Endodermal cell (in vitro differentiated cells): ENCODE measurements at regions not wholly inside any gene's neighbourhood (a gene's known extent, or its start where the extent isn't known, plus 50 kb on each side); places are given as distances from the start of the nearest gene placed in this dataset.

ENCODE experiments used
- DNase-seq: peaks from one replicate; pipeline ENCODE4 v3.0.0-alpha.2; 2017
- H3K27ac ChIP-seq: 2 replicates; pipeline ENCODE4 v1.5.1; 2013; ENCODE audit warnings: mild to moderate bottlenecking, low read depth, low read length, moderate library complexity
- H3K27me3 ChIP-seq: 2 replicates; pipeline ENCODE4 v1.6.1; 2013; ENCODE audit warnings: mild to moderate bottlenecking, low read length, moderate library complexity; ENCODE audit not compliant: insufficient read depth, control insufficient read depth, poor library complexity, severe bottlenecking
- H3K36me3 ChIP-seq: 2 replicates; pipeline ENCODE4 v1.7.0; 2013; ENCODE audit warnings: mild to moderate bottlenecking, low read length, moderate library complexity; ENCODE audit not compliant: control insufficient read depth, insufficient read depth
- H3K4me1 ChIP-seq: one replicate; pipeline ENCODE4 v1.7.0; 2013; ENCODE audit warnings: low read length; ENCODE audit not compliant: control insufficient read depth, insufficient read depth
- H3K4me3 ChIP-seq: 2 replicates; pipeline ENCODE4 v1.5.1; 2013; ENCODE audit warnings: mild to moderate bottlenecking, low read length, moderate library complexity
- H3K9ac ChIP-seq: 2 replicates; pipeline ENCODE4 v1.6.1; 2013; ENCODE audit warnings: mild to moderate bottlenecking, low read length, moderate library complexity; ENCODE audit not compliant: poor library complexity, severe bottlenecking; ENCODE audit errors: extremely low read depth
- H3K9me3 ChIP-seq: 2 replicates; pipeline ENCODE4 v1.6.1; 2013; ENCODE audit warnings: mild to moderate bottlenecking, low read length, moderate library complexity; ENCODE audit not compliant: control insufficient read depth
- H3K27ac Mint-ChIP-seq: 2 replicates; pipeline ENCODE4 v1.8.0; 2020; ENCODE audit warnings: mixed read lengths
- H3K27me3 Mint-ChIP-seq: 2 replicates; pipeline ENCODE4 v1.8.0; 2021; ENCODE audit warnings: mild to moderate bottlenecking, mixed read lengths; ENCODE audit not compliant: insufficient read depth
- H3K36me3 Mint-ChIP-seq: 2 replicates; pipeline ENCODE4 v1.8.0; 2020; ENCODE audit warnings: low read depth, mixed read lengths
- H3K4me1 Mint-ChIP-seq: 2 replicates; pipeline ENCODE4 v1.8.0; 2020; ENCODE audit warnings: mixed read lengths
- H3K4me3 Mint-ChIP-seq: 2 replicates; pipeline ENCODE4 v1.8.0; 2020; ENCODE audit warnings: mild to moderate bottlenecking, moderate library complexity, mixed read lengths
- H3K9me3 Mint-ChIP-seq: 2 replicates; pipeline ENCODE4 v1.8.0; 2020; ENCODE audit warnings: mild to moderate bottlenecking, mixed read lengths
- WGBS, 2 experiments: methylation state at CpG; one replicate each; pipeline versions ENCODE4 v1.1.5 to v1.1.7; 2013; ENCODE audit warnings: missing lambda C conversion rate in 2 of 2, mixed read lengths in 1 of 2; ENCODE audit not compliant: insufficient coverage in 1 of 2, insufficient read length in 1 of 2; 5-methylcytosine and 5-hydroxymethylcytosine counted together
- TF ChIP-seq, protein P1 (sequence below): fragments of 200-600 bp; sonication (generic); conservative IDR thresholded peaks from 2 replicates; pipeline ENCODE4 v1.5.0; 2021; ENCODE audit warnings: antibody characterized with exemption, mild to moderate bottlenecking

DNA sequence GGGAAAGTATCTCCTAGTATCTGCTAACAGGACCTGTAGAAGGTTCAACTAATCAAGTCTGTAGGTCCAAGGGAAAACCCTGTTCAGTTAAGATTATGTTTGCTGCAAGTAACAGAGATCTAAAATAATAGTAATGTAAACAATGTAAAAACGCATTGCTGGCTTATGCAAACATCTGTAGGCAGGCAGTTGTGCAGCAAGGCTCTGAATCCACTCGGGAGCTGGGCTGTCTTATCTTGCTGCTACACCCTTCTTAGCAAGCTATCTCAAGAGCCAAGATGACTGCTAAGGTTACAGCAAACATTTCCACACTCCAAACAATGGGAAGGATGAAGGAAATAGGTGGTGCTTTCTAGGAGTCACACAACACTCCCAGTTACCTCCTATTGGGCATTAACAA lies 397.3 kb upstream of the NRSN1 start:
- no peaks in the 10 kb centered on the region for H3K36me3 ChIP-seq
- no peak overlapping the region for H3K9ac ChIP-seq
- H3K9me3 ChIP-seq: no peaks in the 10 kb centered on the region
- H3K9me3 Mint-ChIP-seq: no peaks in the 10 kb centered on the region
- H3K27me3 ChIP-seq: no peaks in the 10 kb centered on the region
- H3K4me1 Mint-ChIP-seq: peaks cover 24% of the 10 kb centered on the region
- peak; percentile 57 for DNase-seq
- no peak overlapping the region for H3K27ac ChIP-seq
- peaks cover 1% of the 10 kb centered on the region for H3K27me3 Mint-ChIP-seq
- H3K36me3 Mint-ChIP-seq: no peaks in the 10 kb centered on the region
- no peak overlapping the region for H3K4me3 ChIP-seq
- no peak overlapping the region for H3K27ac Mint-ChIP-seq
- no peaks in the 10 kb centered on the region for H3K4me1 ChIP-seq
- WGBS, 2 experiments: 29 to 67% methylated on average over 1 to 2 of the region's 2 CpGs
- H3K4me3 Mint-ChIP-seq: no peak overlapping the region
- TF ChIP-seq, protein P1, sequence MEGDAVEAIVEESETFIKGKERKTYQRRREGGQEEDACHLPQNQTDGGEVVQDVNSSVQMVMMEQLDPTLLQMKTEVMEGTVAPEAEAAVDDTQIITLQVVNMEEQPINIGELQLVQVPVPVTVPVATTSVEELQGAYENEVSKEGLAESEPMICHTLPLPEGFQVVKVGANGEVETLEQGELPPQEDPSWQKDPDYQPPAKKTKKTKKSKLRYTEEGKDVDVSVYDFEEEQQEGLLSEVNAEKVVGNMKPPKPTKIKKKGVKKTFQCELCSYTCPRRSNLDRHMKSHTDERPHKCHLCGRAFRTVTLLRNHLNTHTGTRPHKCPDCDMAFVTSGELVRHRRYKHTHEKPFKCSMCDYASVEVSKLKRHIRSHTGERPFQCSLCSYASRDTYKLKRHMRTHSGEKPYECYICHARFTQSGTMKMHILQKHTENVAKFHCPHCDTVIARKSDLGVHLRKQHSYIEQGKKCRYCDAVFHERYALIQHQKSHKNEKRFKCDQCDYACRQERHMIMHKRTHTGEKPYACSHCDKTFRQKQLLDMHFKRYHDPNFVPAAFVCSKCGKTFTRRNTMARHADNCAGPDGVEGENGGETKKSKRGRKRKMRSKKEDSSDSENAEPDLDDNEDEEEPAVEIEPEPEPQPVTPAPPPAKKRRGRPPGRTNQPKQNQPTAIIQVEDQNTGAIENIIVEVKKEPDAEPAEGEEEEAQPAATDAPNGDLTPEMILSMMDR: no peak

DNA sequence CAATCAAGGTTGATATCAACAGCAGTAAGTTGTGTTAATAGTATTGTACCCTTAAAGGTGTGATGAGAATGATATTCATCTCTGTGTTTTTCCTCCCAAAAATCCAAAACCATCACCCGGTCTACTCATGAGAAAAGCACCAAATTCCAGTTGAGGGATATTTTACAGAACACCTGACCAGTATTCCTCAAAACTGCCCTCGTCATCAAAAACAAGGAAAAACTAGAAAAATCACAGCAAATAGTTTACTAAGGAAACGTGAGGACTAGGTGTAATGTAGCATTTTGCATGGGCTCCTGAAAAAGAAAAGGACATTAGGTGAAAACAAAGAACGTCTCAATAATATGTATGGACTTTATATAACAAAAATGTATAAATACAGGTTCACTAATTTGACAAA lies 394.4 kb upstream of the NRSN1 start:
- no peaks in the 10 kb centered on the region for H3K9me3 ChIP-seq
- no peak overlapping the region for H3K4me3 ChIP-seq
- TF ChIP-seq, protein P1: no peak
- 80 to 81% methylated on average over 1 to 3 of the region's 4 CpGs for WGBS, 2 experiments
- H3K27ac ChIP-seq: no peak overlapping the region
- no peaks in the 10 kb centered on the region for H3K36me3 Mint-ChIP-seq
- H3K27me3 Mint-ChIP-seq: peaks cover 1% of the 10 kb centered on the region
- H3K9me3 Mint-ChIP-seq: peaks cover 2% of the 10 kb centered on the region
- no peaks in the 10 kb centered on the region for H3K27me3 ChIP-seq
- DNase-seq: no peak
- H3K4me3 Mint-ChIP-seq: no peak overlapping the region
- no peak overlapping the region for H3K9ac ChIP-seq
- peaks cover 24% of the 10 kb centered on the region for H3K4me1 Mint-ChIP-seq
- H3K27ac Mint-ChIP-seq: no peak overlapping the region
- H3K36me3 ChIP-seq: no peaks in the 10 kb centered on the region
- H3K4me1 ChIP-seq: no peaks in the 10 kb centered on the region

DNA sequence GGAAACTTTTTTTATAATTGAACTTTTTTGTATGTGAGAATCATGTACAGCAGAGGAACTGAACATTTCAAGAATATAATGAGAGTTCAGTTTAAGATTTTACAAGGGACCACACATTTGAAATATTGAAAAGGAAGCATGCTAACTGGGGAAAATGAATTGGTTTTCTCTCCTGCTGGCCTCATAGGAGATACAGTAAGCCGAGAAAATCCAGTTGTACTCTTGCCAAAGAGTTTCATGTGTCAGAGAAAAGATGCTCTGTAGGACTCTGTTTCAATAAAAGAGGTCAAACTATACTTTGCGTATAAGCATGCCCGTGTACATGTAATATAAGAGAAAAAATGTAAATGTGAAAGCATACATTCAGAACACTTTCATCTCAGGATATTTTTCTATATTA lies 393.5 kb upstream of the NRSN1 start:
- no peak overlapping the region for H3K4me3 ChIP-seq
- TF ChIP-seq, protein P1: no peak
- H3K9me3 ChIP-seq: no peaks in the 10 kb centered on the region
- H3K27ac ChIP-seq: no peak overlapping the region
- Mint-ChIP-seq H3K36me3 (no peaks in the 10 kb centered on the region), H3K4me1 (peaks cover 24% of the 10 kb centered on the region), H3K9me3 (peaks cover 2% of the 10 kb centered on the region), H3K27me3 (peaks cover 1% of the 10 kb centered on the region), H3K4me3 (no peak overlapping the region), H3K27ac (no peak overlapping the region)
- 92 to 100% methylated on average over 1 to 3 of the region's 3 CpGs for WGBS, 2 experiments
- no peaks in the 10 kb centered on the region for H3K36me3 ChIP-seq
- no peaks in the 10 kb centered on the region for H3K27me3 ChIP-seq
- DNase-seq: no peak
- no peaks in the 10 kb centered on the region for H3K4me1 ChIP-seq
- H3K9ac ChIP-seq: no peak overlapping the region
